Osteoblast (primary cell): ENCODE measurements at regions not wholly inside any gene's neighbourhood (a gene's known extent, or its start where the extent isn't known, plus 50 kb on each side); places are given as distances from the start of the nearest gene placed in this dataset.
A peak's percentile ranks its signal among the peaks of the same experiment; 100 is the strongest.
"Not testable (repeated sequence)": the region's sequence is repeated elsewhere in the genome, so short reads cannot be mapped to it uniquely, and the experiment has no call there.

Experiments used
- DNase-seq: peaks from one replicate; pipeline ENCODE4 v3.0.0; 2011; ENCODE audit warnings: low spot score, mixed read lengths; ENCODE audit not compliant: insufficient read length; ENCODE audit errors: missing footprints
- H2AFZ ChIP-seq: 2 replicates; pipeline ENCODE4 v1.6.0; 2011; ENCODE audit warnings: mild to moderate bottlenecking, low read length
- H3K27ac ChIP-seq: 2 replicates; pipeline ENCODE4 v1.5.1; 2011; ENCODE audit warnings: mild to moderate bottlenecking, low read depth, low read length, moderate library complexity
- H3K27me3 ChIP-seq: 2 replicates; pipeline ENCODE4 v1.6.0; 2012; ENCODE audit warnings: mild to moderate bottlenecking, control low read depth, inconsistent platforms, low read length, moderate library complexity; ENCODE audit not compliant: insufficient read depth
- H3K36me3 ChIP-seq: 2 replicates; pipeline ENCODE4 v1.5.1; 2011; ENCODE audit warnings: mild to moderate bottlenecking, low read length, control low read depth, moderate library complexity; ENCODE audit not compliant: insufficient read depth
- H3K4me1 ChIP-seq: 2 replicates; pipeline ENCODE4 v1.5.1; 2011; ENCODE audit warnings: mild to moderate bottlenecking, low read length, control low read depth, moderate library complexity; ENCODE audit not compliant: insufficient read depth
- H3K4me2 ChIP-seq: 2 replicates; pipeline ENCODE4 v1.6.0; 2011; ENCODE audit warnings: mild to moderate bottlenecking, low read length; ENCODE audit not compliant: insufficient read depth
- H3K4me3 ChIP-seq: fragments of 200-600 bp; sonication (generic); 3 replicates; pipeline ENCODE4 v1.5.1; 2012; ENCODE audit warnings: mild to moderate bottlenecking, low read length, inconsistent platforms; ENCODE audit not compliant: insufficient read depth
- H3K79me2 ChIP-seq: 2 replicates; pipeline ENCODE4 v1.6.0; 2012; ENCODE audit warnings: mild to moderate bottlenecking, low read length, control low read depth, inconsistent platforms; ENCODE audit not compliant: insufficient read depth
- H3K9me3 ChIP-seq: 2 replicates; pipeline ENCODE4 v1.5.1; 2011; ENCODE audit warnings: low read depth, low read length, control low read depth
- H4K20me1 ChIP-seq: 2 replicates; pipeline ENCODE4 v1.6.0; 2012; ENCODE audit warnings: mild to moderate bottlenecking, low read length, control low read depth; ENCODE audit not compliant: insufficient read depth
- CTCF ChIP-seq: IDR thresholded peaks from 2 replicates; pipeline ENCODE4 v1.5.1; 2011; ENCODE audit warnings: mild to moderate bottlenecking, low read depth, low read length, moderate library complexity; ENCODE audit errors: extremely low read depth

GRCh38 chr7:54946764-54947163, 72.1 kb upstream of the EGFR start:
- no peaks in the 10 kb centered on the region for H3K79me2 ChIP-seq
- no peaks in the 10 kb centered on the region for H3K27me3 ChIP-seq
- no peak for TF ChIP-seq CTCF
- H3K27ac ChIP-seq: no peak overlapping the region
- H4K20me1 ChIP-seq: no peaks in the 10 kb centered on the region
- no peak for DNase-seq
- H2AFZ ChIP-seq: no peak overlapping the region
- H3K4me3 ChIP-seq: no peak overlapping the region
- no peaks in the 10 kb centered on the region for H3K9me3 ChIP-seq
- H3K4me1 ChIP-seq: peaks cover 5% of the 10 kb centered on the region
- no peaks in the 10 kb centered on the region for H3K36me3 ChIP-seq
- H3K4me2 ChIP-seq: no peak overlapping the region

- no peaks in the 10 kb centered on the region for H3K36me3 ChIP-seq
- no peak overlapping the region for H3K4me3 ChIP-seq
- H3K79me2 ChIP-seq: no peaks in the 10 kb centered on the region
- H3K27me3 ChIP-seq: no peaks in the 10 kb centered on the region
- H3K27ac ChIP-seq: no peak overlapping the region
- H3K9me3 ChIP-seq: no peaks in the 10 kb centered on the region
- H2AFZ ChIP-seq: no peak overlapping the region
- peaks cover 5% of the 10 kb centered on the region for H3K4me1 ChIP-seq
- no peak for TF ChIP-seq CTCF
- no peaks in the 10 kb centered on the region for H4K20me1 ChIP-seq
- H3K4me2 ChIP-seq: no peak overlapping the region
- DNase-seq: no peak
These were observed 71.6 kb upstream of the EGFR start for GRCh38 chr7:54947266-54947665.

- H3K27me3 ChIP-seq, DNase-seq, H3K9me3 ChIP-seq, H3K27ac ChIP-seq, H3K36me3 ChIP-seq, H3K79me2 ChIP-seq, H4K20me1 ChIP-seq, H3K4me2 ChIP-seq, H2AFZ ChIP-seq, H3K4me1 ChIP-seq, H3K4me3 ChIP-seq: not testable (repeated sequence)
These were observed 69.3 kb upstream of the EGFR start for GRCh38 chr7:54949514-54949913.

- Histone ChIP-seq H4K20me1 (no peaks in the 10 kb centered on the region), H3K4me1 (no peaks in the 10 kb centered on the region), H3K27ac (no peak overlapping the region), H3K4me3 (no peak overlapping the region), H3K36me3 (no peaks in the 10 kb centered on the region), H2AFZ (no peak overlapping the region), H3K79me2 (no peaks in the 10 kb centered on the region), H3K9me3 (no peaks in the 10 kb centered on the region), H3K27me3 (no peaks in the 10 kb centered on the region), H3K4me2 (no peak overlapping the region)
- no peak for TF ChIP-seq CTCF
- peak; percentile 25 for DNase-seq
These were observed 63.5 kb upstream of the EGFR start for GRCh38 chr7:54955296-54955695.
